NB4 (cell line): ENCODE measurements at regions not wholly inside any gene's neighbourhood (a gene's known extent, or its start where the extent isn't known, plus 50 kb on each side); places are given as distances from the start of the nearest gene placed in this dataset.

Experiments used
- MAX ChIP-seq: IDR thresholded peaks from 2 replicates; pipeline ENCODE4 v1.6.1; 2011; ENCODE audit warnings: low read depth, low read length
- MYC ChIP-seq: IDR thresholded peaks from 2 replicates; pipeline ENCODE4 v1.6.1; 2011; ENCODE audit warnings: low read depth, low read length
- POLR2A ChIP-seq: IDR thresholded peaks from 2 replicates; pipeline ENCODE4 v1.6.1; 2011; ENCODE audit warnings: mild to moderate bottlenecking; ENCODE audit not compliant: insufficient read length; ENCODE audit errors: extremely low read depth
- TF ChIP-seq, protein P1 (sequence below): IDR thresholded peaks from one replicate; pipeline ENCODE4 v1.5.1; 2012; ENCODE audit warnings: low read depth, low read length

GRCh38 chr11:121965330-121965729 is 150.7 kb downstream of the BLID start:
- TF ChIP-seq, protein P1, sequence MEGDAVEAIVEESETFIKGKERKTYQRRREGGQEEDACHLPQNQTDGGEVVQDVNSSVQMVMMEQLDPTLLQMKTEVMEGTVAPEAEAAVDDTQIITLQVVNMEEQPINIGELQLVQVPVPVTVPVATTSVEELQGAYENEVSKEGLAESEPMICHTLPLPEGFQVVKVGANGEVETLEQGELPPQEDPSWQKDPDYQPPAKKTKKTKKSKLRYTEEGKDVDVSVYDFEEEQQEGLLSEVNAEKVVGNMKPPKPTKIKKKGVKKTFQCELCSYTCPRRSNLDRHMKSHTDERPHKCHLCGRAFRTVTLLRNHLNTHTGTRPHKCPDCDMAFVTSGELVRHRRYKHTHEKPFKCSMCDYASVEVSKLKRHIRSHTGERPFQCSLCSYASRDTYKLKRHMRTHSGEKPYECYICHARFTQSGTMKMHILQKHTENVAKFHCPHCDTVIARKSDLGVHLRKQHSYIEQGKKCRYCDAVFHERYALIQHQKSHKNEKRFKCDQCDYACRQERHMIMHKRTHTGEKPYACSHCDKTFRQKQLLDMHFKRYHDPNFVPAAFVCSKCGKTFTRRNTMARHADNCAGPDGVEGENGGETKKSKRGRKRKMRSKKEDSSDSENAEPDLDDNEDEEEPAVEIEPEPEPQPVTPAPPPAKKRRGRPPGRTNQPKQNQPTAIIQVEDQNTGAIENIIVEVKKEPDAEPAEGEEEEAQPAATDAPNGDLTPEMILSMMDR = no peak
- no peak for TF ChIP-seq POLR2A
- no peak for TF ChIP-seq MAX
- TF ChIP-seq MYC = no peak
